ENCODE measurements at regions not wholly inside any gene's neighbourhood (a gene's known extent, or its start where the extent isn't known, plus 50 kb on each side); places are given as distances from the start of the nearest gene placed in this dataset.

- FAIRE-seq, result no peak
- TF ChIP-seq MAFK (IDR thresholded peaks at IDR 0.05; ENCODE audit: low read depth, low read length) (no peak), CREB1 (IDR thresholded peaks at IDR 0.05) (no peak), RFX5 (IDR thresholded peaks at IDR 0.05; ENCODE audit: borderline replicate concordance, low read depth, low read length) (no peak), ATF2 (IDR thresholded peaks at IDR 0.05; ENCODE audit: low read length) (no peak), POLR2A (IDR thresholded peaks at IDR 0.05; ENCODE audit: control extremely low read depth in 1 of 2, low read depth in 2 of 2, low read length in 2 of 2) (no peak), EP300 (IDR thresholded peaks at IDR 0.05; ENCODE audit: borderline replicate concordance in 1 of 2, low read depth in 2 of 2, low read length in 2 of 2) (no peak), TEAD4 (IDR thresholded peaks at IDR 0.05; ENCODE audit: low read depth, low read length) (no peak), JUND (IDR thresholded peaks at IDR 0.05; ENCODE audit: low read length) (no peak), E2F6 (IDR thresholded peaks at IDR 0.05) (no peak), HDAC2 (IDR thresholded peaks at IDR 0.05; ENCODE audit: borderline replicate concordance in 1 of 2, low read depth in 2 of 2, low read length in 2 of 2) (no peak), CHD2 (IDR thresholded peaks at IDR 0.05; ENCODE audit: low read length) (no peak)
Observed at GRCh38 chr13:27012482-27013197, 159.0 kb downstream of the USP12 start.

More at GRCh38 chr13:27012482-27013197, 159.0 kb downstream of the USP12 start:
- no peak overlapping the region for H2AK5ac ChIP-seq (ENCODE audit: low read depth, low read length)
- no peak overlapping the region for H2BK12ac ChIP-seq (ENCODE audit: low read depth, low read length)
- CTCF ChIA-PET (ENCODE audit: partially characterized antibody), result interaction anchor here (0.7 to 1.1 kb wide), 2 partner anchors 28 to 172 kb away, joined by 3 read pairs; no protein-coding TSS in a partner anchor
- H3K27me3 ChIP-seq (replicated peaks in 1 of 4; ENCODE audit: control insufficient read depth in 3 of 4, extremely low read depth in 1 of 4, insufficient read depth in 3 of 4, low read length in 3 of 4), result peaks cover 0 to 2% (median 0%) of the 10 kb centered on the region in 4 experiments; a peak in 1 of 7 replicates
- no peak overlapping the region for H3K4me2 ChIP-seq (ENCODE audit: insufficient read depth in 1 of 2, low read depth in 2 of 2, low read length in 2 of 2)
- no peak overlapping the region for H3K23ac ChIP-seq (ENCODE audit: insufficient read length)
- H3K9ac ChIP-seq (replicated peaks in 1 of 4; ENCODE audit: extremely low read depth in 1 of 4, low read depth in 3 of 4, low read length in 3 of 4), result no peak overlapping the region
- no peak overlapping the region for H2BK120ac ChIP-seq (replicated peaks; ENCODE audit: low read depth, low read length)
- H3K4me3 ChIP-seq (ENCODE audit: extremely low read depth in 1 of 4, insufficient read depth in 2 of 4, low read depth in 3 of 4, low read length in 4 of 4), result no peak overlapping the region
- no peak overlapping the region for H2BK15ac ChIP-seq (ENCODE audit: low read length)
- H3K79me2 ChIP-seq (ENCODE audit: control insufficient read depth in 1 of 2, insufficient read depth in 2 of 2, low read length in 2 of 2), result no peaks in the 10 kb centered on the region
- H3K79me1 ChIP-seq (ENCODE audit: low read depth, low read length), result no peaks in the 10 kb centered on the region
- no peak overlapping the region for H4K8ac ChIP-seq (ENCODE audit: extremely low read depth, insufficient read depth, low read length)
- H3K18ac ChIP-seq (ENCODE audit: extremely low read depth, low read length), result no peak overlapping the region
- 0 out of 2 replicates have a peak overlapping the region, but pooled peaks have one; percentile 48 for H2BK20ac ChIP-seq (ENCODE audit: low read length)
- H3K27ac ChIP-seq (ENCODE audit: low read depth, low read length), result no peak overlapping the region
- no peak overlapping the region for H4K91ac ChIP-seq (replicated peaks; ENCODE audit: insufficient read length, low read length)
- H2AFZ ChIP-seq (ENCODE audit: low read length), result no peak overlapping the region
- H4K20me1 ChIP-seq (replicated peaks in 1 of 2; ENCODE audit: control insufficient read depth in 1 of 2, insufficient read depth in 2 of 2, low read length in 2 of 2), result no peaks in the 10 kb centered on the region
- no peak overlapping the region for H3K56ac ChIP-seq (replicated peaks; ENCODE audit: insufficient read length, low read depth, low read length)
- peak in 1 of 2 experiments; percentile 6 for DNase-seq (ENCODE audit: low read depth in 1 of 2, low spot score in 2 of 2)
- POLR2A ChIA-PET (ENCODE audit: partially characterized antibody), result no interaction called here
- 90% methylated on average over 7 of the region's 7 CpGs; no CpG with 5 or more reads in 1 of the 2 experiments for WGBS, 2 experiments (ENCODE audit: extremely low coverage in 1 of 2, insufficient coverage in 1 of 2, insufficient read length in 1 of 2, insufficient replicate concordance in 2 of 2, low coverage in 1 of 2, low lambda C conversion rate in 2 of 2, missing lambda C conversion rate in 1 of 2)
- H4K5ac ChIP-seq (ENCODE audit: insufficient read length, low read depth, low read length), result no peak overlapping the region
- H3K9me3 ChIP-seq (ENCODE audit: insufficient read depth in 2 of 2, low read depth in 1 of 2, low read length in 1 of 2), result no peaks in the 10 kb centered on the region
- no peak overlapping the region for H2BK5ac ChIP-seq (ENCODE audit: low read depth, low read length)
- H3K4me1 ChIP-seq (replicated peaks in 1 of 4; ENCODE audit: control insufficient read depth in 3 of 4, insufficient read depth in 4 of 4, low read length in 3 of 4), result no peaks in the 10 kb centered on the region; a peak in 2 of 7 replicates
- H3K14ac ChIP-seq (ENCODE audit: insufficient read length), result no peak overlapping the region
- no peak overlapping the region for H3K4ac ChIP-seq (replicated peaks; ENCODE audit: insufficient read length, low read depth, low read length)
- no peaks in the 10 kb centered on the region for H3K23me2 ChIP-seq (ENCODE audit: low read depth, low read length)
- no peaks in the 10 kb centered on the region for H3K36me3 ChIP-seq (ENCODE audit: control insufficient read depth in 2 of 4, insufficient read depth in 4 of 4, low read length in 3 of 4)

Measured in H1 (cell line).